Astrocyte of the spinal cord (primary cell): ENCODE measurements at regions not wholly inside any gene's neighbourhood (a gene's known extent, or its start where the extent isn't known, plus 50 kb on each side); places are given as distances from the start of the nearest gene placed in this dataset.

Source experiments
- DNase-seq: peaks from one replicate; pipeline ENCODE4 v3.0.0; 2011; ENCODE audit warnings: low read depth, low spot score
- H3K4me3 ChIP-seq: 2 replicates; pipeline ENCODE4 v1.5.1; 2011; ENCODE audit warnings: low read depth, mild to moderate bottlenecking, low read length, moderate library complexity
- CTCF ChIP-seq: IDR thresholded peaks from 2 replicates; pipeline ENCODE4 v1.5.1; 2012; ENCODE audit warnings: low read depth, mild to moderate bottlenecking, low read length, inconsistent platforms
- in situ Hi-C: cut with HindIII; loops from 2 replicates; pipeline ENCODE4 v1.10.0; 2017; ENCODE audit warnings: low sequenced_read_pairs

GRCh38 chr9:85420750-85421149 lies 321.0 kb downstream of the AGTPBP1 start:
- TF ChIP-seq CTCF = no peak
- in situ Hi-C loops = no loop called here
- no peak overlapping the region for H3K4me3 ChIP-seq
- DNase-seq = peak; percentile 67

- TF ChIP-seq CTCF = no peak
- DNase-seq = no peak
- H3K4me3 ChIP-seq = no peak overlapping the region
- in situ Hi-C loops = no loop called here
Observed at GRCh38 chr9:85417674-85418073, 324.1 kb downstream of the AGTPBP1 start.

GRCh38 chr9:85416715-85417114 lies 325.0 kb downstream of the AGTPBP1 start:
- TF ChIP-seq CTCF = no peak
- in situ Hi-C loops = no loop called here

GRCh38 chr9:85414390-85414789 lies 327.4 kb downstream of the AGTPBP1 start:
- no peak overlapping the region for H3K4me3 ChIP-seq
- in situ Hi-C loops = no loop called here
- TF ChIP-seq CTCF = no peak
- DNase-seq = no peak

More at GRCh38 chr9:85416715-85417114, 325.0 kb downstream of the AGTPBP1 start:
- no peak overlapping the region for H3K4me3 ChIP-seq
- no peak for DNase-seq

- in situ Hi-C loops = no loop called here
- no peak overlapping the region for H3K4me3 ChIP-seq
- no peak for DNase-seq
- TF ChIP-seq CTCF = no peak
Observed at GRCh38 chr9:85408494-85408893, 333.3 kb downstream of the AGTPBP1 start.

- DNase-seq = no peak
- in situ Hi-C loops = no loop called here
- H3K4me3 ChIP-seq = no peak overlapping the region
- TF ChIP-seq CTCF = no peak
Observed at GRCh38 chr9:85405566-85405950, 336.2 kb downstream of the AGTPBP1 start.
